SU-DHL-6 (cell line): ENCODE measurements at regions not wholly inside any gene's neighbourhood (a gene's known extent, or its start where the extent isn't known, plus 50 kb on each side); places are given as distances from the start of the nearest gene placed in this dataset.

Source experiments
- H2AFZ ChIP-seq: fragments of 200-600 bp; sonication (generic); 2 replicates; pipeline ENCODE4 v1.6.1; 2014; ENCODE audit warnings: low read depth, mild to moderate bottlenecking, moderate library complexity, mixed read lengths, antibody characterized with exemption, low read length; ENCODE audit not compliant: severe bottlenecking
- H3F3A ChIP-seq: fragments of 200-600 bp; shearing (Covaris generic); 2 replicates; pipeline ENCODE4 v1.6.0; 2016; ENCODE audit warnings: antibody characterized with exemption, mild to moderate bottlenecking; ENCODE audit not compliant: insufficient read depth
- H3K27ac ChIP-seq: fragments of 200-600 bp; sonication (generic); 2 replicates; pipeline ENCODE4 v1.5.1; 2016; ENCODE audit warnings: low read depth, mild to moderate bottlenecking, low read length, moderate library complexity, mixed read lengths
- H3K27me3 ChIP-seq: fragments of 200-600 bp; sonication (generic), shearing (Covaris generic); 2 replicates; pipeline ENCODE4 v1.6.0; 2014; ENCODE audit warnings: mild to moderate bottlenecking, low read length
- H3K36me3 ChIP-seq: fragments of 200-600 bp; sonication (generic); 2 replicates; pipeline ENCODE4 v1.6.1; 2014; ENCODE audit warnings: mild to moderate bottlenecking, low read length, mixed read lengths
- H3K4me2 ChIP-seq: fragments of 300-600, 200-600 bp; shearing (Covaris generic), sonication (generic); 2 replicates; pipeline ENCODE4 v1.6.0; 2014; ENCODE audit warnings: low read length, low read depth, mild to moderate bottlenecking; ENCODE audit not compliant: poor library complexity, severe bottlenecking
- H3K4me3 ChIP-seq: fragments of 200-600 bp; sonication (generic); 2 replicates; pipeline ENCODE4 v1.5.1; 2014; ENCODE audit warnings: antibody characterized with exemption, low read length, mild to moderate bottlenecking, mixed read lengths; ENCODE audit not compliant: insufficient read depth, poor library complexity, severe bottlenecking
- H3K79me2 ChIP-seq: fragments of 200-600 bp; sonication (generic); 2 replicates; pipeline ENCODE4 v1.6.1; 2014; ENCODE audit warnings: mild to moderate bottlenecking, low read length, moderate library complexity; ENCODE audit not compliant: insufficient read depth
- H3K9ac ChIP-seq: fragments of 200-600 bp; sonication (generic); 2 replicates; pipeline ENCODE4 v1.7.0; 2014; ENCODE audit warnings: mild to moderate bottlenecking, low read length
- H3K9me2 ChIP-seq: fragments of 200-600 bp; sonication (generic); replicated peaks from 2 replicates; pipeline ENCODE4 v1.6.1; 2014; ENCODE audit warnings: low read length; ENCODE audit not compliant: insufficient read depth
- H3K9me3 ChIP-seq: fragments of 200-600 bp; sonication (generic); 2 replicates; pipeline ENCODE4 v1.6.1; 2014; ENCODE audit warnings: low read length, mixed read lengths; ENCODE audit not compliant: insufficient read depth
- H4K20me1 ChIP-seq: fragments of 200-600 bp; sonication (generic); 2 replicates; pipeline ENCODE4 v1.6.1; 2014; ENCODE audit warnings: low read depth, mild to moderate bottlenecking, antibody characterized with exemption, low read length, moderate library complexity, mixed read lengths
- CTCF ChIP-seq: fragments of 200-600 bp; sonication (generic); IDR thresholded peaks from one replicate; pipeline ENCODE4 v1.5.1; 2017; ENCODE audit warnings: antibody characterized with exemption, mild to moderate bottlenecking, low read length, moderate library complexity; ENCODE audit not compliant: insufficient read depth, poor library complexity, severe bottlenecking
- EZH2phosphoT487 ChIP-seq: fragments of 200-600 bp; sonication (generic), shearing (Covaris generic); conservative IDR thresholded peaks from 2 replicates; pipeline ENCODE4 v1.6.1; 2018; ENCODE audit warnings: mild to moderate bottlenecking, antibody characterized with exemption, low read length, moderate library complexity, mixed read lengths

DNA sequence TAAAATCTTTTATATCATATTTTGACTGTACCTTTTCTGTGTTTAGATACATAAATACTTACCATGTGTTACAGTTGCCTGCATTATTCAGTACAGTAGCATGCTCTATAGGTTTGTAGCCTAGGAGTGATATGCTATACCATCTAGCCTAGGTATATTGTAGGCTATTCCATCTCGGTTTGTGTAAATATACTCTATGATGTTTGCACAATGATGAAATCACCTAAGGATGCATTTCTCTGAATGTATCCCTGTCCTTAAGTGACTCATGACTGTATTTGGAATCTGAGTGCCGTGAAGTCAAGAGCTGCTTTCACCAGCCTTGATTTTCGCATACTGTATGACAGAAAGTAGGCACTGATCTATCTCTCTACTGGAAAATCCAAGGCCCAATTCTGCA is 129.9 kb downstream of the UTRN start:
- H3K9me3 ChIP-seq: no peaks in the 10 kb centered on the region
- no peaks in the 10 kb centered on the region for H3F3A ChIP-seq
- no peak overlapping the region for H3K4me3 ChIP-seq
- no peaks in the 10 kb centered on the region for H4K20me1 ChIP-seq
- no peak overlapping the region for H3K9ac ChIP-seq
- no peak overlapping the region for H3K27ac ChIP-seq
- H3K36me3 ChIP-seq: no peaks in the 10 kb centered on the region
- H3K4me2 ChIP-seq: no peak overlapping the region
- H3K9me2 ChIP-seq: no peaks in the 10 kb centered on the region
- no peaks in the 10 kb centered on the region for H3K27me3 ChIP-seq
- H3K79me2 ChIP-seq: no peaks in the 10 kb centered on the region
- TF ChIP-seq EZH2phosphoT487: no peak
- no peak for TF ChIP-seq CTCF
- H2AFZ ChIP-seq: no peak overlapping the region

DNA sequence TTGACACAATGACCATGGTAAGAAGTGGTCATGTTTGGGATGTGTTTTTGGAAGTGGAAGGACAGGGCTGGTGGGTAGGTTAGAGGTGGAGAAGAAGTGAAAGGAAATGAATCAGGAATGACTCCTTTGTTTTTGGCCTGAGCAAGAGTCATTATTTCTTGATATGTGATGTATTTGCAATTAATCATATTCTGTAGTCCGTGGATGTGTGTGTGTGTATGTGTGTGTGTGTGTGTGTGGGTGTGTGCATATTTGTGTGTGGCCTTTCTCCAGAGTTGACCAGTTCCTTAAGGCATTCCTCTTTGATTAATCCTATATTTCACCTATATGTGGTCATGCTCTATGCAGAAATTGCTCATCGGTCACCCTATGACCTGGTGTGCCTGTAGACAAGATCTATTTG is 130.7 kb downstream of the UTRN start:
- no peak overlapping the region for H3K4me2 ChIP-seq

DNA sequence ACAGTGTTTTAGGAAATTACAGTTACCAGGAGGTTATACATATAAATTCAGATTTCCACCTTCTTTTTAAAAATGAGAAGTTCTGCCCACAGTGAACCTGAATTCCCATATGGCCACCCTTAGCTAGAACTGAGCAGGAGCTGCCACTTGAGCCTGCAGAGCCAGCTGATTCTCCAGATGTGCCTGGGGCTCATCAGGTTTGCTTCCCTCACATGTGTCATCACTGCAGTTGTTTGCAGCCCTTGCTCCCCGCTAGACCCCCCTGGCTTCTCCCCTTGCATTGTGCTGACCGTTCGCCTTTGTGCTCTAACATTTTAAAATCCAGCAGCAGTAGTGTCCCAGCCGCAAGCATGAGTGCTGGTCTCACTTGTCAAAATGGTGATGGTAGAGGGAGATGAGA is 131.1 kb downstream of the UTRN start:
- Histone ChIP-seq H3K27ac (no peak overlapping the region), H3K4me2 (no peak overlapping the region), H3K36me3 (no peaks in the 10 kb centered on the region), H3K9me2 (no peaks in the 10 kb centered on the region), H3K9ac (no peak overlapping the region), H3K27me3 (no peaks in the 10 kb centered on the region), H2AFZ (no peak overlapping the region), H3F3A (no peaks in the 10 kb centered on the region), H4K20me1 (no peaks in the 10 kb centered on the region), H3K4me3 (no peak overlapping the region), H3K9me3 (no peaks in the 10 kb centered on the region), H3K79me2 (no peaks in the 10 kb centered on the region)
- TF ChIP-seq CTCF: no peak
- TF ChIP-seq EZH2phosphoT487: no peak

More for the DNA sequence above, 130.7 kb downstream of the UTRN start:
- H3K9me3 ChIP-seq: no peaks in the 10 kb centered on the region
- no peaks in the 10 kb centered on the region for H4K20me1 ChIP-seq
- no peak for TF ChIP-seq CTCF
- TF ChIP-seq EZH2phosphoT487: no peak
- no peak overlapping the region for H3K9ac ChIP-seq
- H3K9me2 ChIP-seq: no peaks in the 10 kb centered on the region
- H3K4me3 ChIP-seq: no peak overlapping the region
- H3K27ac ChIP-seq: no peak overlapping the region
- H3K79me2 ChIP-seq: no peaks in the 10 kb centered on the region
- no peaks in the 10 kb centered on the region for H3K36me3 ChIP-seq
- H3F3A ChIP-seq: no peaks in the 10 kb centered on the region
- no peaks in the 10 kb centered on the region for H3K27me3 ChIP-seq
- no peak overlapping the region for H2AFZ ChIP-seq

- no peaks in the 10 kb centered on the region for H4K20me1 ChIP-seq
- no peaks in the 10 kb centered on the region for H3K79me2 ChIP-seq
Measured at GRCh38 chr6:144416773-144417172, 131.6 kb downstream of the UTRN start.

More at GRCh38 chr6:144416773-144417172, 131.6 kb downstream of the UTRN start:
- Histone ChIP-seq H3K4me3 (no peak overlapping the region), H2AFZ (no peak overlapping the region), H3K27ac (no peak overlapping the region), H3K27me3 (no peaks in the 10 kb centered on the region), H3K4me2 (no peak overlapping the region), H3K9me2 (no peaks in the 10 kb centered on the region), H3K9me3 (no peaks in the 10 kb centered on the region), H3F3A (no peaks in the 10 kb centered on the region), H3K9ac (no peak overlapping the region), H3K36me3 (no peaks in the 10 kb centered on the region)
- TF ChIP-seq CTCF (no peak), EZH2phosphoT487 (no peak)
